HG03280 (cell line): ENCODE measurements at regions not wholly inside any gene's neighbourhood (a gene's known extent, or its start where the extent isn't known, plus 50 kb on each side); places are given as distances from the start of the nearest gene placed in this dataset.

ENCODE experiments used
- ATAC-seq: cut with Tn5 transposase; IDR thresholded peaks from one replicate; pipeline ENCODE4 v1.9.1; 2021; ENCODE audit warnings: mild to moderate bottlenecking, moderate library complexity; ENCODE audit not compliant: unreplicated experiment

DNA sequence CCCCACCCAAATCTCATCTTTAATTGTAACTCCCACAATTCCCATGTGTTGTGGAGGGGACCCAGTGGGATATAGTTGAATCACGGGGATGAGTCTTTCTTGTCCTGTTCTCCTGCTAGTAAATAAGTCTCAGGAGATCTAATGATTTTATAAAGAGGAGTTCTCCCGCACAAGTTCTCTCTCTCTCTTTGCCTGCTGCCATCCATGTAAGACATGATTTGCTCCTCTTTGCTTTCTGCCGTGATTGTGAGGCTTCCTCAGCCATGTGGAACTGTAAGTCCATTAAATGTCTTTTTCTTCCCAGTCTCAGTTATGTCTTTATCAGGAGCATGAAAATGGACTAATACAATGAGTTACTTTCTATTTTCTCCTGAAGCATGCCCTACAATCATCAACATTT is 1158.5 kb downstream of the CDH18 start:
- no peak for ATAC-seq

GRCh38 chr5:18850216-18850615 is 1137.8 kb downstream of the CDH18 start:
- no peak for ATAC-seq

DNA sequence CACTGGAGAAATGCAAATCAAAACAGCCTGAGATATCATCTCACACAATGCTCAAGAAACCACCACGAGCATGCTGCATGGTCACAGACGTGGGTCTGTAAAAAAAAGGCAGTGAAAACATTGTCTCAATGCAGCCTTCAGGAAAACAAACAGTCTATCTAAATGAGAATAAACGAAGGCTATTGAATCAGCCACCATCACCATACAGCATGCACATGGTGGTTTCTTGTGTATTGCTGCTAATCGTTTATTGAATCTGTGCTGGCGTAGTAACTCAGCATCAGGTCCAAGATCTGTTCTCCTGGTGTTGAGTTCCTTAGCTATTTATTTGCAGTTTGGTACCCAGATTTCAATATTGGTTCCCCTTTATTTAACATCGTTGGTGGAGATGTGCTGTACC is 1115.0 kb downstream of the CDH18 start:
- ATAC-seq, result no peak

DNA sequence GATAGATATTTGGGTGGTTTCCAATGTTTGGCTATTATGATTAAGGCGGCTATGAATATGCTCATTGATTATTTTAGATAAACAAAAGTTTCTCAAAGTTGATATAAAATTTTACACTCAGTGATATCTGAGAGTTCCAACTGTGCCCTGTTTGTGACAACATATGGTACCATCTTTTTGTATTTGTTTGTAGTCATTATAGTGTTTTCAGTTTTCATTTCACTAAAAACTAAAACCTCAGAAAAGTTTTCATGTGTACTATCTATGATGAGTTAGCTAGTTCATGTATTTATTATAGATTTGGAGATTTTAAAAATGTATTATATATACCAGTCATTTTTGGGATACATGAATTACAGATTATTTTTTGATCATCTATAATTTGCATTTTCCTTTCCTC is 1111.4 kb downstream of the CDH18 start:
- ATAC-seq, result no peak

DNA sequence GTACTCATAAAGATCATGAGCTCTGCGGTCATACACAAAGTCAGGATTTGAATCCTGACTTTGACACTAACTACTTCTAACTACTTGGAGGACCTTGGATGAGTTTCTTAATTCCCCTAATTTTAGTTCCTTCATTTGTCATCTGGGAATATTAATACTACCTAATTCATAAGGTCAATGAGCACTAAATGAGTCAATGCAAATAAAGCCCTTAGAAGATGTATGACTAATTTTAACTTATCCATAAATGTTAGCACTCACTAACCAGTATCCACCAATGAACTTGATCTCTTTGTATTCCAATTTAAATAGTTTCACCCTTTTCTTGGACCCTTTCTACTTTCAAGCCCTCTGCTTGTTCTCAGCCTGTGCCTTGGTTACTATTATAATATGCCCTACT is 1106.4 kb downstream of the CDH18 start:
- ATAC-seq, result no peak

GRCh38 chr5:18882154-18882553 is 1105.8 kb downstream of the CDH18 start:
- no peak for ATAC-seq

- no peak for ATAC-seq
Observed at GRCh38 chr5:18888821-18889220, 1099.2 kb downstream of the CDH18 start.

DNA sequence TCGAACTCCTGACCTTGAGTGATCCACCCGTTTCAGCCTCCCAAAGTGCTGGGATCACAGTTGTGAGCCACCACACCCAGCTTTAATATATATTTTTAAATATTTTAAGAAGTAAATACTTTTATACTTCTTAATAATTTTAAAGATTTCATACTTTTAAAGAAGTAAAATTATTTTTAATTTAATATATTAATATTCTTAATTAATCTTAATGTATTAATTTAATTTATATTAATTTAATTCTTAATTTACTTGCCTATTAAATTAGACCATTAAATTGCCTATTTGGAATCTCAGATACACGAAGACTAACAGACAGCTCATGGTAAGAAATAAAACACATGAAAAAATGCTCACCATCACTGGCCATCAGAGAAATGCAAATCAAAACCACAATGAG is 1087.4 kb downstream of the CDH18 start:
- no peak for ATAC-seq

DNA sequence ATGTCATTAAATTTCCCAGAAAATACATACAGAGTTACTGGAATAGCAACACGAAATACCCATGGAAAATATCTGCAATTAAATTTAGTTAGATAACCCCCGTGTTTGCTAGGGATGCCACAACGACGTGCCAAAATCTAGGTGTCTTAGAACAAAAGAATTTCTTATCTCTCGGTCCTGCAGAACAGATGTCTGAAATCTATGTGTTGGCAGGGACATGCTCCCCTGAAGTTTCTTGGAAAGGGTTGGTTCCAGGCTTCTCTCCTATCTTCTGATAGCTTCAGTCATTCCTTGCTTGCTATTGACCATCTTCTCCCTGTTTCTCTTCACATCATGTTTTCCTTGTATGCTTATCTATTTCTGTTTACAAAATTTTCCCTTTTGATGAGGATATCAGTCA is 1067.0 kb downstream of the CDH18 start:
- no peak for ATAC-seq

DNA sequence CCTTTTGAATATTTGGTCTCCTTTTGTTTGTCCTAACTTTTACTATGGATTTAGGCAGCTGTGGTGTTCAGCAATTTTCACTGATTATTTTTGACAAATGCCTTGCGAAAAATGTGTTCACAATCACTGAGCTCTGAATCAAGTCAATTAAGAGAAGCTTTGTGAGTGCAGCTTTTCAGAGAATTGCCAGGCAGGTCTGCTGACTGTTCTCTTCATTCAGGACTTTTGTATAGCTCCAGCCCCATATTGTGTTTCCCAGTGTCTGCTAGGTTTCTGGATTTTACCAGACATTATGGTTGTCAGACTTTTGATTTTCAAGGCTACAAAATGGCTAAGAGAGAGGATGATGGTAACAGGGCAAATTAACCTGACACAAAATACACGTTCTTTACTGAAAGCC is 1055.9 kb downstream of the CDH18 start:
- no peak for ATAC-seq

GRCh38 chr5:18944771-18945170 is 1043.2 kb downstream of the CDH18 start:
- ATAC-seq, result no peak

GRCh38 chr5:18954239-18954638 is 1033.8 kb downstream of the CDH18 start:
- no peak for ATAC-seq

- no peak for ATAC-seq
Observed at GRCh38 chr5:18959535-18959934, 1028.5 kb downstream of the CDH18 start.

DNA sequence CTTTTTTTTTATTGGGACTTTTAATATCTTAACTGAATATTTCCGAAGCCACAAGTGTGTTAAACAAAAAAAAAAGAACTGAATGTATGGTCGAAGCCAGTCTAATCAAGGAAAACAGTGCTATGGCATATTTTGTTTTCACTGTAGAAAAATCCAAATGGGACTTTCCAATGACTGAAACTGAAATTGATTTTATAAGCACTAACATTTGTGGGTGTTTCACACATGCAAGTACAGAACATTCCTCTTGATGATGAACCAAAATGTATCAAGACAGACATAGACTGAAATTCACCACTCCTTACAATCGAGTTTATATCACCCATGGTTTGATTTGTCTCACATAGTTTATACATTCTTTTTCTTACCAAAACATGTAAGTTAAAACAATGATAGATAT is 1026.8 kb downstream of the CDH18 start:
- no peak for ATAC-seq

DNA sequence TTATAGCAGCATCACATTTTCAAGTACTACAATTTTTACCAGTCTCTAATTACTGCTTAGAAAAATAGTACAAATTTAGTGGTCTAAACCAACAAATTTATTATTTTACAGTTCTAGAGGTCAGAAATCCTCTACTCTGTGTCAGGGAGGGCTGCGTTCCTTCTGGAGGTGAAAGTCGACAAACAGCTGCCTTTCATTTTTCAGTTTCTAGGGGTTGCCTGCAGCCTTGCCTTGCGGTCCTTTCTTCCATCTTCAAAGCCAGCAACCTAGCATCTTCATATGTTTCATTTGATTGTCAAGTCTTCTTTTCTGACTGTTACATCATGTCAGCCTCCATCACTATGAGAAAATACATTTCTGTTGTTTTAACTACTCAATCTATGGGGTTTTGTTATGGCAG is 1022.1 kb downstream of the CDH18 start:
- no peak for ATAC-seq

DNA sequence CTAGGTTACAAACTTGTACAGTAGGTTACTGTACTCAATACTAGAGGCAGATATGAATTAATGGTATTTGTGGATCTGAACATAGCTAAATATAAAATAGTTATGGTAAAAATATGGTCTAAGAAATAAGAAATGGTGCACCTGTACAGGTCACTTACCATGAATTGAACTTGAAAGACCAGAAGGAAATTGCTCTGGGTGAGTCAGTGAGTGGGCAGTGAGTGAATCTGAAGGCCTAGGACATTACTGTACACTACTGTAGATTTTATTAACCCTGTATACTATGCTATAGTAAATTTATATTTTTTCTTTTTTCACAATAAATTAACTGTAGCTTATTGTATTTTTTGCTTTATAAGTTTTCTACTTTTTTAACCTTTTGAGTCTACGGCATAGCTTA is 1020.4 kb downstream of the CDH18 start:
- no peak for ATAC-seq

DNA sequence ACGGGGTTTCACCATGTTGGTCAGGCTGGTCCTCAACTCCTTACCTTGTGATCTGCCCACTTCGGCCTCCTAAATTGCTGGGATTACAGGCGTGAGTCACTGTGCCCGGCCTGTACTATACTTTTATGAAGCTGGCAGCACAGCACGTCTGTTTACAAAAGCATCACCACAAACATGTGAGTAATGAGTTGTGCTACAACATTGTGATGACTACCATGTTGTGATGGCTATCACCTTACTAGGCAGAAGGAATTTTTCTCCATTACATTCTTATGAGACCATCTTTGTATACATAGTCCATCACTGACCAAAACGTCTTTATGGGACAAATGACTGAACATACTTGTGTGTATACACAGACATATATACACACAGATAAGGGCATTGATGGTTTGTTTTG is 1019.0 kb downstream of the CDH18 start:
- ATAC-seq, result no peak

- ATAC-seq, result no peak
Observed at GRCh38 chr5:18970000-18970399, 1018.0 kb downstream of the CDH18 start.

- ATAC-seq, result no peak
Observed at GRCh38 chr5:18972177-18972576, 1015.8 kb downstream of the CDH18 start.

GRCh38 chr5:18975624-18976023 is 1012.4 kb downstream of the CDH18 start:
- no peak for ATAC-seq

DNA sequence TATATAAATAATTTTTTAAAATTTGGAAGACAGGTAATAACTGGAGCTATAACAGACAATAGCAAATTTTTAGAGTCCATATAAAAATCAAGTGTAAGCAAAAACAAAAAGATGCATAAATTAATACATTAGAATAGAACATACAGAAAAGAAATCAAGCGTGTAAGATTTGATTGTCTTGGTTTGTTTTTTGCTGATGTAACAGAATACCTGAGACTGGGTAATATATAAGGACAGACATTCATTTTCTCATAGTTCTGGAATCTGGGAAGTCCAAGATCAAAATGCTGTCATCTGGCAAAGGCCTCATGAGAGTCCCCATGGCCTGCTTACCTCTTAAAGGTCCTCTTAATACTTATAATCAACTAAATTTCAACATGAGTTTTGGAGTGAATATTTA is 1010.1 kb downstream of the CDH18 start:
- ATAC-seq, result no peak

DNA sequence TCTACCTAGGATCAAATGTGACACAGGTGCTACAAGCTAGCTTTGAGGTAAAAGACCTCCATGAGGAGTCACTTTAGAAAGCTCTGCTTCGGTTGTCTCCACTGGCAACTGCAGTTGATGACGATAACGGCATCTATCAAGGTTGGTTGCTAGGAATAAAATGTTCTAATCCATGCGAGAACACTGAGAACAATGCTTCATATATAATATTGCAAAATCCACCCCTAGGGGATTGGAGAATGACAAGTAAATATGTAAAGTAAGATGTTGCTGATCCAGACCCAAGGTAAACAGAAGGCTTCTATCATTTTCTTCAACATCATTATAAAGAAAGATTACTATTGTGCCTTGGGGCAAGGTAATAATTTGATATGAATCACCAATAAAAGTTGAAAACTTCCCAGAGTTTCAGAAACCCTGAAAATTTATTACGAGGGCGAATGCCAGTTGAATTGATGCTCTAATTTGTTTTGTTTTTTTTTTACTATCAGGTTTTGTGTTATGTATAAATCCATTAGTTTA is 1003.4 kb downstream of the CDH18 start:
- no peak for ATAC-seq

GRCh38 chr5:18985171-18985758 is 1002.7 kb downstream of the CDH18 start:
- ATAC-seq, result no peak
